ENCODE measurements at regions not wholly inside any gene's neighbourhood (a gene's known extent, or its start where the extent isn't known, plus 50 kb on each side); places are given as distances from the start of the nearest gene placed in this dataset.

GRCh38 chr9:71544464-71544863, 223.8 kb downstream of the CEMIP2 start:
- TF ChIP-seq POLR2A (IDR thresholded peaks at IDR 0.05): no peak
- TF ChIP-seq, protein P1, sequence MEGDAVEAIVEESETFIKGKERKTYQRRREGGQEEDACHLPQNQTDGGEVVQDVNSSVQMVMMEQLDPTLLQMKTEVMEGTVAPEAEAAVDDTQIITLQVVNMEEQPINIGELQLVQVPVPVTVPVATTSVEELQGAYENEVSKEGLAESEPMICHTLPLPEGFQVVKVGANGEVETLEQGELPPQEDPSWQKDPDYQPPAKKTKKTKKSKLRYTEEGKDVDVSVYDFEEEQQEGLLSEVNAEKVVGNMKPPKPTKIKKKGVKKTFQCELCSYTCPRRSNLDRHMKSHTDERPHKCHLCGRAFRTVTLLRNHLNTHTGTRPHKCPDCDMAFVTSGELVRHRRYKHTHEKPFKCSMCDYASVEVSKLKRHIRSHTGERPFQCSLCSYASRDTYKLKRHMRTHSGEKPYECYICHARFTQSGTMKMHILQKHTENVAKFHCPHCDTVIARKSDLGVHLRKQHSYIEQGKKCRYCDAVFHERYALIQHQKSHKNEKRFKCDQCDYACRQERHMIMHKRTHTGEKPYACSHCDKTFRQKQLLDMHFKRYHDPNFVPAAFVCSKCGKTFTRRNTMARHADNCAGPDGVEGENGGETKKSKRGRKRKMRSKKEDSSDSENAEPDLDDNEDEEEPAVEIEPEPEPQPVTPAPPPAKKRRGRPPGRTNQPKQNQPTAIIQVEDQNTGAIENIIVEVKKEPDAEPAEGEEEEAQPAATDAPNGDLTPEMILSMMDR (IDR thresholded peaks at IDR 0.05): no peak
- WGBS, 4 donors: 76 to 82% (median 81%) methylated on average over 4 of the region's 4 CpGs
- Histone ChIP-seq H3K4me1 (replicated peaks in 1 of 2) (no peaks in the 10 kb centered on the region), H3K27me3 (no peaks in the 10 kb centered on the region), H3K9me3 (replicated peaks in 1 of 3) (no peaks in the 10 kb centered on the region), H3K4me3 (no peak overlapping the region), H3K36me3 (replicated peaks in 1 of 2) (no peaks in the 10 kb centered on the region), H3K27ac (no peak overlapping the region)
- no peak for DNase-seq
- intact Hi-C loops (cut with DNase I): no loop called here

DNA sequence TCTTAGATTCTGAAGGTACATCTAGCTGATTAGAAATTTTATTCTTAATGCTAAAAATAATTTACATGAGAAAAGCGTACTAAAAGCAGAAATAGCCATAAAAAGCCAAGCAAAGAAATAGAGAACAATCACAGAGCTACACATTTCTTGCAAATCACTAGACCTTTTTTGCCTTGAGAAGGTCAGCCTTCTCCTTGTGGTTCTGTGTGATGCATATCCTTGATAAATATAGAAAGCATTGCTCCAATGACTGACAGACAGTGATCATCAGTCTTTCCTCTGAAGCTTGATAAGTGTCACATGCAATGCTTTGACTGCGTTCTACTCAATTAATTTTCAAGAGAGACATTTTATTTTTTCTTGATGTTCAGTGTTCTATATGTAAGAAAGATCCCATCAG, 226.9 kb downstream of the CEMIP2 start:
- Histone ChIP-seq H3K4me1 (replicated peaks in 1 of 2) (no peaks in the 10 kb centered on the region), H3K9me3 (replicated peaks in 1 of 3) (no peaks in the 10 kb centered on the region), H3K4me3 (no peak overlapping the region), H3K36me3 (replicated peaks in 1 of 2) (no peaks in the 10 kb centered on the region), H3K27me3 (no peaks in the 10 kb centered on the region), H3K27ac (no peak overlapping the region)
- intact Hi-C loops (cut with DNase I): no loop called here
- 69 to 79% (median 72%) methylated on average over 2 of the region's 2 CpGs for WGBS, 4 donors
- DNase-seq: no peak
- no peak for TF ChIP-seq POLR2A (IDR thresholded peaks at IDR 0.05)
- TF ChIP-seq, protein P1 (IDR thresholded peaks at IDR 0.05): no peak

GRCh38 chr9:71524996-71525580, 243.2 kb downstream of the CEMIP2 start:
- intact Hi-C loops (cut with DNase I): no loop called here
- no peak overlapping the region for H3K27ac ChIP-seq
- TF ChIP-seq, protein P1 (IDR thresholded peaks at IDR 0.05): no peak
- TF ChIP-seq POLR2A (IDR thresholded peaks at IDR 0.05): no peak

GRCh38 chr9:71524516-71524915, 243.8 kb downstream of the CEMIP2 start:
- no peaks in the 10 kb centered on the region for H3K4me1 ChIP-seq (replicated peaks in 1 of 2)
- intact Hi-C loops (cut with DNase I): no loop called here
- H3K9me3 ChIP-seq (replicated peaks in 1 of 3): no peaks in the 10 kb centered on the region
- no peaks in the 10 kb centered on the region for H3K27me3 ChIP-seq
- H3K27ac ChIP-seq: no peak overlapping the region
- WGBS, 4 donors: 57 to 70% (median 66%) methylated on average over 1 of the region's 1 CpG
- TF ChIP-seq POLR2A (IDR thresholded peaks at IDR 0.05): no peak
- TF ChIP-seq, protein P1 (IDR thresholded peaks at IDR 0.05): no peak
- DNase-seq: no peak
- H3K4me3 ChIP-seq: no peak overlapping the region
- H3K36me3 ChIP-seq (replicated peaks in 1 of 2): no peaks in the 10 kb centered on the region

More at GRCh38 chr9:71524996-71525580, 243.2 kb downstream of the CEMIP2 start:
- DNase-seq: no peak
- WGBS, 4 donors: 78 to 88% (median 84%) methylated on average over 16 of the region's 16 CpGs
- Histone ChIP-seq H3K36me3 (replicated peaks in 1 of 2) (no peaks in the 10 kb centered on the region), H3K9me3 (replicated peaks in 1 of 3) (no peaks in the 10 kb centered on the region), H3K4me1 (replicated peaks in 1 of 2) (no peaks in the 10 kb centered on the region), H3K4me3 (no peak overlapping the region), H3K27me3 (no peaks in the 10 kb centered on the region)
